COLO668 (cell line): ENCODE measurements at regions not wholly inside any gene's neighbourhood (a gene's known extent, or its start where the extent isn't known, plus 50 kb on each side); places are given as distances from the start of the nearest gene placed in this dataset.
"Not testable (repeated sequence)": the region's sequence is repeated elsewhere in the genome, so short reads cannot be mapped to it uniquely, and the experiment has no call there.

Experiments
- DNase-seq: peaks from one replicate; lab custom pipeline; 2025; ENCODE audit not compliant: unreplicated experiment; lab: John Stamatoyannopoulos, UW

DNA sequence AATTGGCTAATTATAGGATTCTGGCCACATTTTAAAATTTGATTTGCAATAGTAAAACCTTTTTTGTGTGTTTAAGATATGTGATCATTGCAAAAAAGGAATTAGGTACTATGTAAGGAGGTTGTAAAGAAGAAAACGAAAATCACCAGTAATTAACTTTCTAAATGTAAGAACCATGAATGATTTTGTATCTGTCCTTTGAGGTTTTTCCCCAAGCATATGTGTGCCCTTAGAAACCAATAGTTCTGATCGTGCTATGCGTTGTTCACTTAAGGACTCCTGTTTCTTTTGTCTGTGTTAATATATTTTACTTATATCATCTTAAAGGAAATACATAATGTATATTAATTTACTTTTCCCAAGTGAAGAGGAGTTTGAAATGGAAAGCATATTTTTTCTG lies 410.2 kb downstream of the PSAT1 start:
- no peak for DNase-seq

DNA sequence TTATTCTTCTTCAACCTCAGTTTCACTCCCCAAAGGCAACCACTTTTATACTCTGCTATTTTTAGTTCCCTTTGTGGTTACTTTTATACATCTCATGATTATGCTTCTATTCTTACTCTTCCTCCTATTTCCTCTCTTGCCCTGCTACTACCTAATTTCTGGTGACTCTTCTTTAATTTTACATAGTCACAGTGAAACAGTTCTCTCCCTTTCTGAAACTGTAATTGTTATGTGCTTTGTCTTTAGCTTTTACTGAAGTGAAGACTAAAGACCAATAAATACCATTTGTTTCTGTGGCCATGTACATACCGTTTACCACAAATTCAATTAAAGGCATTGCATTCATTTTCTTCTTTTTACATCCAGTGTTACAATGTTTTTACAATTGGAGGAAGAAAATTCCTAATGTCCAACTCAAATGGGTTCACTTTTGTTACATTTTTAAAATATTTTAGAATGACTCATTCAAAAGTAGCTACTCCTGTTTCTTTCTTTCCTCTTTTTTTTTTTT lies 410.6 kb downstream of the PSAT1 start:
- no peak for DNase-seq

DNA sequence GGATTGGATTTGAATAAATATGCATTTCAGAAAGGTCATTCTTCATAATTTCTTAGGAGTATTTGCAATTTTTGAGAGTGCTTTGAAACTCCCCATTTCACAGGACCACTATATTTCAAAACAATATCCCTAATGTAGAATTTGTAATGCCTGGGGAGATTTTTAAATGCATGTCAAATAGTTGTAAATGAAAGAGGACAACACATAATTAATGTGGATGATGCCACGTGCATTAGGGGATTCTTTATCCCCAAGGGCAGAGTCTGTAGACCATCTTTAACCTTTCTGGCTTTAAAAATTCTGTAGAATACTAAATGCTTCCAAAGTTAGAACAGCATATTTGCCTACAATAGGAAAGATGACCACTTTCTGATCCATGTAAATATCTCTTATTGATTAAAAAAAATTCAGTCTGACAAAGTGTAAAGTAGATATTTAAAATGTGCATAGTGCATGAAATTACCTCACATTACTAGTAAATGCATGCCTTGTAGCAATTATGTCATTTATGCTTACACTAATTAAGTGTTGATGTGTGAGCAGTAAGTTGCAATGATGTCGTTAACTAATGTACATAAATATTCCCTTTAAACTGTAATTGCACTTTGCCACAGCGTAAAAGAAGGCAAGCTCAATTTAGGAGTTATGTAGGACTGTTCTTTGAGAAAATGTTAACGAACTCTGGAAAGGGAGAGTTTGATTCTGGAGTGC lies 416.1 kb downstream of the PSAT1 start:
- DNase-seq = no peak

- DNase-seq = no peak
Measured at GRCh38 chr9:78713614-78714405, 416.9 kb downstream of the PSAT1 start.

DNA sequence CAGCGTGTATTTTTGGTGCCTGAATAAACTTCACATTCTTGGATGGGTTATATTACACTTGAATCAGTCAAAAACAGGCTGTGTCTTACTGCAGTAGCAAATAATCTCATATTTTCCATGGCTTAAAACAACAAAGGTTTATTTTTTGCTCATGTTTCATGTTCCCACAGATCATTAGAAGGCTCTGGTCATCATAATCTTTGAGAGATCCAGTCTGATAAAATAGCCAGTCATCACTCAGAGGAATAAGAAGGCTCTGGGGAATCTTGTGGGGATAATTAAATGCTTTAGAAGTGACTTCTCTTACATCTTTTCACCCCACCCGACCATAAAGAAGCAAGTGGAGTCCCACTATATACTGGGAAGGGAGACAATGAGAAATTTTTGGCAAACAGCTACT lies 417.7 kb downstream of the PSAT1 start:
- DNase-seq = no peak

DNA sequence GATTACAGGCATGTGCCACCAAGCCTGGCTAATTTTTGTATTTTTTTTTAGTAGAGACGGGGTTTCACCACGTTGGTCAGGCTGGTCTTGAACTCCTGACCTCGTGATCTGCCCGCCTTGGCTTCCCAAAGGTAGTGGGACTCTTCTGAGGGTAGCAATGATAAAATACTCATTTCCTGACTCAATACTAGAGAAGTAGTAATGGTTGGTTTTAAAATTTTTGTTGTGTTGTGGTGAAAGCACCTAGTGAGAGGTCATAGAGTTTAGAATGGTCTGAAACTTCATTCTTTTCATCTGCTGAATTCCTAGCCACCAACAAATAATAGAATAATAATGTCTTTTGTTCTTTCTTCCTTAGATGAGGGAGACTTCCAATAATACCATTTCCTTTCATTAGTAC lies 422.1 kb downstream of the PSAT1 start:
- DNase-seq = not testable (repeated sequence)

- no peak for DNase-seq
Measured at GRCh38 chr9:78724896-78725295, 428.0 kb downstream of the PSAT1 start.

DNA sequence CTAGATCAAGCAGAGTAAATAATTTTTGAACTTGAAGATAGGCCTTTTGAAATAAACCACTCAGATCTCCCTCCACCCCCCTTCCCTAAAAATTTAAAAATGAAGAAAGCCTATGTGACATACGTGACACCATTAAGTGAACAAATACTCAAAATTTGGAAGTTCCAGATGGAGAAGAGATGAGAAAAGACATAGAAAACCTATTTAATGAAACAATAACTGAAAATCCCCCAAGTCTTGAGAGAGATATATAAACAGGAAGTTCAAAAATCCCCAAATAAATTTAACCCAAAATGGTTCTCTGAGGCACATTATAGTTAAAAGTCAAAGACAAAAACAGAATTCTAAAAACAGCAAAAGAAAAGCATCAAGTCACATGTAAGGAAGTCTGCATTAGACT lies 428.6 kb downstream of the PSAT1 start:
- DNase-seq = no peak

- DNase-seq = no peak
Measured at GRCh38 chr9:78745331-78745730, 448.4 kb downstream of the PSAT1 start.

- DNase-seq = no peak
Measured at GRCh38 chr9:78746010-78746409, 449.1 kb downstream of the PSAT1 start.

GRCh38 chr9:78753039-78753438 lies 456.1 kb downstream of the PSAT1 start:
- no peak for DNase-seq

- no peak for DNase-seq
Measured at GRCh38 chr9:78756813-78757510, 460.0 kb downstream of the PSAT1 start.

DNA sequence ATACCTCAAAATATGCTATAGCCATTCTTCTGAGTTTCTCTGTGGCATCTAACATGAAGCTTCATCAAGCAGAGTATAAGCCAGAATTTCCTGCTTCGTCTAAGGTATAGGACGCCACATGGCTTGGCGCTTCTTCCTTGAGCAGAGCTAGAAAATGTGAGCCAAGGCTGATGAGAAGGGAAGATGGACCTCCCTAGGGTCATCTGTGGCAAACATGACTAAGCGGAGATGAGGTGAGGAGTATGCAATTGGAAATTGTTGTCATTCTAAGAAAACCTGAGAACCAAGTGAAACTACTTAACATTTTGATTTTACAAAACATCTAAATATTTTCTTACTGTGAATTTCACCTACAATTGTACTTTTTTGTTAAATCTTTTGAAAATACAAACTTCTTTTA lies 466.5 kb downstream of the PSAT1 start:
- no peak for DNase-seq

DNA sequence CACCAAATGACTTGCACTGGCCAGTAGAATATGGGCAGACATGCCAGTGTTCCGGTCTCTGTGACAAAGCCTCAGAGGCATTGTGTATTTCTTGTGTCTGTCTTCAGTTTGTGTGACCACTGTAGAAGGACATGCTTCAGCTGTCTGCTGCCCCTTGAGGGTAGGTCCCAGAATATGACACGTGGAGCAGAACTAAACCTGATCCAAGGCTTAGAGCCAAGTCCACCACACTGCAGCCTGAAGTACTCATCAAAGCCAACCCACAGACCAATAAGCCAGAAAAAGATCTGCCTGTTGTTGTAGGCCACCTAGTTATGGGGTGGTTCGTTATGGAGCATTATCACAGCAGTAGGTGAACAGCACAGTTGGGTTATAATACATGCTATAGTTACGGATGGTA lies 468.9 kb downstream of the PSAT1 start:
- DNase-seq = no peak

- DNase-seq = no peak
Measured at GRCh38 chr9:78767490-78767889, 470.6 kb downstream of the PSAT1 start.

GRCh38 chr9:78769690-78770089 lies 472.8 kb downstream of the PSAT1 start:
- DNase-seq = no peak

- DNase-seq = no peak
Measured at GRCh38 chr9:78775211-78775610, 478.3 kb downstream of the PSAT1 start.

DNA sequence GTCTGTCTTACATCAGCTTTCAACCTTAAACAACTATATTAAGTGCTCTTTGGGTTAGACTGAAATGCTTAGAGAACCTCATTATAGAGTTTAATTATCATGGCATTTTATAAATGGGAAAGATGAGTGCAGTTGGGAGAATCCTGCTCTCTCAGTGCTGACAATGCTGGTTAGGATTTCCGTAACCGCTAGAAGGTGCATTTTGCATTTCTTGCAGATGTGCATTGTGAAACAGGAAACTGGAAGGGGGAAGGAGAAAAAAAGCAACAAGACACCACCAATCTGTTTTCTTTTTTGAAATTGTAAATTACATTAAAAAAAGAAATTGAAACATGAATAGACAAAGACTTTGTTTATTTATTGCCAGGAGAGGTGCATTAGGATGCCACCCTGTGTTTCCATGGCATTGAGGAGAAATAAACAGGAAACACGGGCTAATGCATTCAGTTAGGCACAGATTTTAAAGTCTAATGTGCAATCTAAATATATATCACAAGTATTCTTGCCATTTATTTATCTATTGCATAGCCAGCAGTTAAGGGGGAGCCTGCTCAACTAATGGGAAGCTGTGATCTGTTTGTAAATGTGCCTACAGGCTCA lies 478.9 kb downstream of the PSAT1 start:
- no peak for DNase-seq

DNA sequence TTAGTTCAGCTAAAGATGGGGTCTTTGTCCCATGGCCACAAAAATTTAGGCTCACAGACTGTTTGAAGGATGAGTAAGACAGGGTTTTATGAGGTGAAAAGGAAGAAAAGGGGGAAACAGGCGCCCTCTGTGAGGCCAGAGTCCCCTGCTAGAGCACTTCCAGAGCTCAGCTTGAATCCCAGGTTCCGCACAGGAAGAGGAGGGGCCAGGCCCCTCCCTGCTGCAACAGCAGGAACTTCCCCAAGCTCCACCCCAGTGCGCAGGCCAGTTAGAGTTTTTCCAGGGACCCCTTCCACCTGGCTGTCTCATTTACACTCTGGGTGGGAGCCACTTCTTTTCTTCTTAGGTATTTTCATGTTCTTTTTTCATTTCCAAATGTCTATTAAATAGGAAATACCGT lies 480.8 kb downstream of the PSAT1 start:
- DNase-seq = no peak

- no peak for DNase-seq
Measured at GRCh38 chr9:78778318-78778717, 481.4 kb downstream of the PSAT1 start.

DNA sequence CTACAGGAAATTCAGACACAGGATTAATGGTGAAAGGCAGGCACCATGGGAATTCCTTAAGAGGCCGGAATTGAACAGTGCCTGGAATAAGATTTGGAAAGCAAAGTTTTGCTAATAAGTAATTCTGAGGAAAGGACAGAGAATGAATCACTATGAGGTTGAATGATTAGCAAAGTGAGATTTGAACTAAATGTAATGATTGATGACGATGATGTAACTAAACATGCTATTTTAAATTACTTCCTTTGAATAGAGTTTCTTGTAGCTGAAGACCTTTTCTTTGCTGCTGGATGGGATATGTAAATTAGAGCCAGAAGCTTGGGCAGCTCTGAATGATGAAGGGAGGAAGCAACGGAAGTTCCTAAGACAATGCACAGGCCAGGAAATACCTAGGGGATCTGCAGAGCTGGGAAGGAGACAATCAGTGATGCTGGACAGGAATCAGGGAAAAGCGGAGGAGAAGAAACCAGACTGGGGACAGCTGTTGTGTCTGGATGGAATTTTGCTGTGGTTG lies 482.0 kb downstream of the PSAT1 start:
- DNase-seq = no peak
